Pancreas (tissue), 10 donors: ENCODE measurements at regions not wholly inside any gene's neighbourhood (a gene's known extent, or its start where the extent isn't known, plus 50 kb on each side); places are given as distances from the start of the nearest gene placed in this dataset.
A peak's percentile ranks its signal among the peaks of the same experiment; 100 is the strongest.

ENCODE experiments used
- ATAC-seq, 4 donors: fragments of 200-7000 bp; cut with Tn5 transposase; one replicate each; pipeline versions ENCODE4 v1.8.0 to v1.9.1; 2020; ENCODE audit warnings: mild to moderate bottlenecking in 4 of 4, moderate library complexity in 4 of 4
- DNase-seq, 6 donors: peaks; one replicate each; pipeline ENCODE4 v3.0.0-alpha.2; 2020
- FAIRE-seq: peaks from 2 replicates; lab custom pipeline; 2012; peaks lifted over from hg19 to GRCh38; lab: Jason Lieb, UNC
- H3K27ac ChIP-seq, 4 donors: fragments of 200-600 bp; sonication (generic); 1 replicate in 3 of 4; 2 replicates in 1 of 4; pipeline versions ENCODE4 v1.5.0 to v1.8.0; 2020
- H3K27me3 ChIP-seq, 4 donors: fragments of 200-600 bp; one replicate each; pipeline ENCODE4 v1.8.0; 2021
- H3K36me3 ChIP-seq, 3 donors: fragments of 200-600 bp; sonication (generic) in 1 of 3; one replicate each; pipeline versions ENCODE4 v1.5.0 to v1.8.0; 2020 to 2021
- H3K4me1 ChIP-seq, 3 donors: fragments of 200-600 bp; one replicate each; pipeline ENCODE4 v1.8.0; 2021
- H3K4me3 ChIP-seq, 4 donors: fragments of 200-600 bp; sonication (generic) in 2 of 4; one replicate each; pipeline versions ENCODE4 v1.5.0 to v1.8.0; 2020 to 2021
- H3K9me3 ChIP-seq, 4 donors: fragments of 200-600 bp; one replicate each; pipeline ENCODE4 v1.8.0; 2021
- WGBS, 2 donors: extraction: QIAGEN DNeasy Blood & Tissue Kit; methylation state at CpG; one replicate each; pipeline ENCODE4 v1.1.7; 2013; 5-methylcytosine and 5-hydroxymethylcytosine counted together
- intact Hi-C, 3 donors: fragments of 100-400 bp; cut with DNase I; formaldehyde crosslinking; loops; one replicate each; pipeline versions ENCODE4 v1.11.1 to v1.14.2; 2022
- TF ChIP-seq, protein P1 (sequence below), 4 donors: fragments of 200-600 bp; sonication (generic) in 3 of 4; IDR thresholded peaks; one replicate each; pipeline versions ENCODE4 v1.5.0 to v1.8.0; 2021; ENCODE audit warnings: antibody characterized with exemption in 4 of 4
- donor health status: healthy with polysubstance abuse.
- donor health status: DM: no; HTN: no; CAD: no; lungs with moderate emphysema.
- donor health status: DM: no; HTN: no; CAD: no.
- donor health status: control.
- donor health status: control.
- donor health status: Bipolar disorder and iron deficiency.
- donor health status: DM: yes; HTN: yes; CAD: no.
- donor health status: DM: no; HTN: no; CAD: no.
- donor health status: DM: no; HTN: no; CAD: no.
- donor health status: DM: yes; HTN: yes; CAD: no.

GRCh38 chr1:113219377-113219776, 146.4 kb downstream of the LRIG2 start:
- H3K27ac ChIP-seq, result no peak overlapping the region
- no peaks in the 10 kb centered on the region for H3K27me3 ChIP-seq
- intact Hi-C loops, result no loop called here
- TF ChIP-seq, protein P1, sequence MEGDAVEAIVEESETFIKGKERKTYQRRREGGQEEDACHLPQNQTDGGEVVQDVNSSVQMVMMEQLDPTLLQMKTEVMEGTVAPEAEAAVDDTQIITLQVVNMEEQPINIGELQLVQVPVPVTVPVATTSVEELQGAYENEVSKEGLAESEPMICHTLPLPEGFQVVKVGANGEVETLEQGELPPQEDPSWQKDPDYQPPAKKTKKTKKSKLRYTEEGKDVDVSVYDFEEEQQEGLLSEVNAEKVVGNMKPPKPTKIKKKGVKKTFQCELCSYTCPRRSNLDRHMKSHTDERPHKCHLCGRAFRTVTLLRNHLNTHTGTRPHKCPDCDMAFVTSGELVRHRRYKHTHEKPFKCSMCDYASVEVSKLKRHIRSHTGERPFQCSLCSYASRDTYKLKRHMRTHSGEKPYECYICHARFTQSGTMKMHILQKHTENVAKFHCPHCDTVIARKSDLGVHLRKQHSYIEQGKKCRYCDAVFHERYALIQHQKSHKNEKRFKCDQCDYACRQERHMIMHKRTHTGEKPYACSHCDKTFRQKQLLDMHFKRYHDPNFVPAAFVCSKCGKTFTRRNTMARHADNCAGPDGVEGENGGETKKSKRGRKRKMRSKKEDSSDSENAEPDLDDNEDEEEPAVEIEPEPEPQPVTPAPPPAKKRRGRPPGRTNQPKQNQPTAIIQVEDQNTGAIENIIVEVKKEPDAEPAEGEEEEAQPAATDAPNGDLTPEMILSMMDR (IDR thresholded peaks at IDR 0.05), result no peak
- FAIRE-seq (no peak), DNase-seq (no peak), ATAC-seq (peak in 1 of 4 donors; percentile 21)
- peaks cover 11 to 18% (median 16%) of the 10 kb centered on the region in 3 donors for H3K4me1 ChIP-seq
- no peaks in the 10 kb centered on the region for H3K36me3 ChIP-seq
- 61 to 72% methylated on average over 2 of the region's 2 CpGs for WGBS, 2 donors
- no peaks in the 10 kb centered on the region for H3K9me3 ChIP-seq
- H3K4me3 ChIP-seq, result no peak overlapping the region

- no peak for DNase-seq
- intact Hi-C loops, result no loop called here
- TF ChIP-seq, protein P1 (IDR thresholded peaks at IDR 0.05), result no peak
- Histone ChIP-seq H3K36me3 (no peaks in the 10 kb centered on the region), H3K4me1 (peaks cover 11 to 18% (median 16%) of the 10 kb centered on the region in 3 donors), H3K27ac (no peak overlapping the region), H3K9me3 (no peaks in the 10 kb centered on the region), H3K27me3 (no peaks in the 10 kb centered on the region), H3K4me3 (no peak overlapping the region)
- no peak for ATAC-seq
- FAIRE-seq, result no peak
- WGBS, 2 donors, result 73 to 76% methylated on average over 5 of the region's 5 CpGs
Measured at GRCh38 chr1:113219828-113220227, 146.8 kb downstream of the LRIG2 start.

GRCh38 chr1:113223040-113223439, 150.0 kb downstream of the LRIG2 start:
- H3K9me3 ChIP-seq, result no peaks in the 10 kb centered on the region
- DNase-seq (no peak), FAIRE-seq (no peak), ATAC-seq (no peak)
- intact Hi-C loops, result no loop called here
- 80 to 87% methylated on average over 2 of the region's 2 CpGs for WGBS, 2 donors
- H3K36me3 ChIP-seq, result no peaks in the 10 kb centered on the region
- H3K4me3 ChIP-seq, result no peak overlapping the region
- H3K27ac ChIP-seq, result no peak overlapping the region
- no peaks in the 10 kb centered on the region for H3K27me3 ChIP-seq
- H3K4me1 ChIP-seq, result peaks cover 2 to 8% (median 3%) of the 10 kb centered on the region in 3 donors
- TF ChIP-seq, protein P1 (IDR thresholded peaks at IDR 0.05), result no peak

GRCh38 chr1:113223546-113223945, 150.5 kb downstream of the LRIG2 start:
- DNase-seq (no peak), ATAC-seq (peak; percentile 75 to 83 (median 79))
- TF ChIP-seq, protein P1 (IDR thresholded peaks at IDR 0.05), result no peak

GRCh38 chr1:113226148-113226547, 153.2 kb downstream of the LRIG2 start:
- DNase-seq, result no peak
- peaks cover 0 to 6% (median 0%) of the 10 kb centered on the region in 3 donors for H3K4me1 ChIP-seq
- intact Hi-C loops, result no loop called here
- H3K4me3 ChIP-seq, result no peak overlapping the region
- no peak overlapping the region for H3K27ac ChIP-seq
- no peak for FAIRE-seq
- no peaks in the 10 kb centered on the region for H3K27me3 ChIP-seq
- WGBS, 2 donors, result 88 to 93% methylated on average over 10 of the region's 10 CpGs
- ATAC-seq, result no peak
- H3K9me3 ChIP-seq, result no peaks in the 10 kb centered on the region
- TF ChIP-seq, protein P1 (IDR thresholded peaks at IDR 0.05), result no peak
- H3K36me3 ChIP-seq, result no peaks in the 10 kb centered on the region

More at GRCh38 chr1:113223546-113223945, 150.5 kb downstream of the LRIG2 start:
- Histone ChIP-seq H3K4me3 (no peak overlapping the region), H3K4me1 (peaks cover 0 to 6% (median 0%) of the 10 kb centered on the region in 3 donors), H3K27ac (no peak overlapping the region), H3K9me3 (no peaks in the 10 kb centered on the region), H3K27me3 (no peaks in the 10 kb centered on the region), H3K36me3 (no peaks in the 10 kb centered on the region)
- FAIRE-seq, result no peak
- intact Hi-C loops, result no loop called here
- WGBS, 2 donors, result 23 to 31% methylated on average over 9 of the region's 9 CpGs
